Common myeloid progenitor, CD34-positive (primary cell): ENCODE measurements at regions not wholly inside any gene's neighbourhood (a gene's known extent, or its start where the extent isn't known, plus 50 kb on each side); places are given as distances from the start of the nearest gene placed in this dataset.
"Not testable (repeated sequence)": the region's sequence is repeated elsewhere in the genome, so short reads cannot be mapped to it uniquely, and the experiment has no call there.

Source experiments
- CTCF ChIA-PET: fragments of 350-600 bp; sonication (Branson Sonifier 250); formaldehyde crosslinking; loops from one replicate; lab custom pipeline; 2021; ENCODE audit warnings: antibody characterized with exemption; lab: Charles Lee
- POLR2A ChIA-PET: fragments of 350-600 bp; sonication (Branson Sonifier 250); formaldehyde crosslinking; loops from one replicate; lab custom pipeline; 2021; ENCODE audit warnings: antibody characterized with exemption; lab: Charles Lee
- DNase-seq, 3 donors: peaks; one replicate each; pipeline versions ENCODE4 v3.0.0 to v3.0.0-alpha.2; 2013
- H3K27ac ChIP-seq, 2 experiments: 1 replicate in 1 of 2; 2 replicates in 1 of 2; pipeline ENCODE4 v1.7.0; 2013; ENCODE audit warnings: inconsistent platforms in 2 of 2, low read length in 2 of 2, mild to moderate bottlenecking in 2 of 2, low read depth in 1 of 2, moderate library complexity in 1 of 2; ENCODE audit not compliant: severe bottlenecking in 2 of 2, insufficient read depth in 1 of 2, poor library complexity in 1 of 2
- H3K27me3 ChIP-seq, 5 experiments: replicated peaks in 2 of 5; 1 replicate in 3 of 5; 2 replicates in 2 of 5; pipeline versions ENCODE4 v1.6.1 to v1.7.0; 2013; ENCODE audit warnings: low read length in 4 of 5, mild to moderate bottlenecking in 2 of 5, moderate library complexity in 2 of 5, inconsistent platforms in 1 of 5; ENCODE audit not compliant: insufficient read depth in 5 of 5, control insufficient read depth in 4 of 5
- H3K36me3 ChIP-seq, 4 experiments: 1 replicate in 2 of 4; 2 replicates in 2 of 4; pipeline versions ENCODE4 v1.6.1 to v1.7.0; 2013; ENCODE audit warnings: low read length in 3 of 4, control low read depth in 1 of 4, mild to moderate bottlenecking in 1 of 4; ENCODE audit not compliant: control insufficient read depth in 4 of 4, insufficient read depth in 4 of 4
- H3K4me1 ChIP-seq, 4 experiments: 1 replicate in 3 of 4; 2 replicates in 1 of 4; pipeline versions ENCODE4 v1.6.1 to v1.7.1; 2013; ENCODE audit warnings: low read length in 3 of 4, mild to moderate bottlenecking in 3 of 4, control low read depth in 1 of 4, inconsistent platforms in 1 of 4, moderate library complexity in 1 of 4; ENCODE audit not compliant: control insufficient read depth in 4 of 4, insufficient read depth in 4 of 4; ENCODE audit errors: control extremely low read depth in 1 of 4
- H3K4me3 ChIP-seq, 7 experiments: 1 replicate in 4 of 7; 2 replicates in 3 of 7; pipeline versions ENCODE4 v1.5.1 to v1.7.0; 2013; ENCODE audit warnings: mild to moderate bottlenecking in 7 of 7, low read length in 6 of 7, moderate library complexity in 6 of 7, inconsistent platforms in 2 of 7, low read depth in 2 of 7, control low read depth in 1 of 7; ENCODE audit not compliant: insufficient read depth in 4 of 7, control insufficient read depth in 1 of 7; ENCODE audit errors: extremely low read depth in 1 of 7
- H3K9me3 ChIP-seq, 5 experiments: 1 replicate in 4 of 5; 2 replicates in 1 of 5; pipeline versions ENCODE4 v1.6.1 to v1.7.1; 2013; ENCODE audit warnings: low read length in 4 of 5, mild to moderate bottlenecking in 2 of 5, inconsistent platforms in 1 of 5, low read depth in 1 of 5, moderate library complexity in 1 of 5; ENCODE audit not compliant: control insufficient read depth in 4 of 5, insufficient read depth in 2 of 5; ENCODE audit errors: control extremely low read depth in 1 of 5
- WGBS: methylation state at CpG from one replicate; pipeline ENCODE4 v1.1.5; 2013; ENCODE audit not compliant: insufficient coverage; 5-methylcytosine and 5-hydroxymethylcytosine counted together

DNA sequence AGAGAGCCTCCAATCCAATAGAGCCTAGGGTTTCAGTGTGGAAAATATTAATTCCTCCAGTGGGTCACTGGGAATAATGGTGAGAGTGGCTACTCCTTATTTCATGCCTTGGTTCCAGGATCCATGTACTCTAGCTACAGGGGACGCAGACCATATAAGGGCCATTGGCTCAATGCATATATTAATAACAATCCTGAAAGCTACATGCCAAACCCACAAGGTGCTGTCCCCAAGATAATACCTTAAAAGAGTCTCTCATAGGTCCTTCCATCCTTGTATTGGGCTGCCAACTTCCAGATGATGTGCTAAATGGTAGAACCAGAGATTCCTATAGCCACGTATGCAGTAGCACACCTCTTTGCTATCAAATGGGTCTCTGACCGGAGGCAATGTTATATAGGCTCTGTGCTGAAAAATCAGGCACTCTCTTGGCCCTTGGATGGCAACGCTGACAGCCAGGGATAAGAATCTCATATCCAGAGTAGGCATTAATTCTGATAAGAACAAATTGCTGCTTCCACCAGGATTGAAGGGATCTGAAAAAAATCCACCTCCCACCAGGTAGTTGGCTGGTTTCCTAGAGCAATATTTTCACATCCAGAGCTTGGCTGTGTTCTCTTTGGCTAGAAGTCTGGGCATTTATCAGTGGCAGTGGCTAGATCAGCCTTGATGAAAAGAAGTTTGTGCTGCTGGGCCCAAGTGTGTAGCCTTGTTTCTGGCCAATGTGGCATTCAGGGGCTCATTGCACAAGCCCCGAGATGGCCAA, 218.1 kb upstream of the MGAT5 start:
- H3K4me3 ChIP-seq, result no peak overlapping the region
- ChIA-PET CTCF (no interaction called here), POLR2A (no interaction called here)
- whole genome bisulfite sequencing, result 90% methylated on average over 5 of the region's 5 CpGs
- peaks cover 0 to 18% (median 0%) of the 10 kb centered on the region in 5 experiments for H3K27me3 ChIP-seq
- no peaks in the 10 kb centered on the region for H3K4me1 ChIP-seq
- peaks cover 0 to 4% (median 0%) of the 10 kb centered on the region in 5 experiments for H3K9me3 ChIP-seq
- H3K27ac ChIP-seq, result no peak overlapping the region
- DNase-seq, result no peak
- no peaks in the 10 kb centered on the region for H3K36me3 ChIP-seq

DNA sequence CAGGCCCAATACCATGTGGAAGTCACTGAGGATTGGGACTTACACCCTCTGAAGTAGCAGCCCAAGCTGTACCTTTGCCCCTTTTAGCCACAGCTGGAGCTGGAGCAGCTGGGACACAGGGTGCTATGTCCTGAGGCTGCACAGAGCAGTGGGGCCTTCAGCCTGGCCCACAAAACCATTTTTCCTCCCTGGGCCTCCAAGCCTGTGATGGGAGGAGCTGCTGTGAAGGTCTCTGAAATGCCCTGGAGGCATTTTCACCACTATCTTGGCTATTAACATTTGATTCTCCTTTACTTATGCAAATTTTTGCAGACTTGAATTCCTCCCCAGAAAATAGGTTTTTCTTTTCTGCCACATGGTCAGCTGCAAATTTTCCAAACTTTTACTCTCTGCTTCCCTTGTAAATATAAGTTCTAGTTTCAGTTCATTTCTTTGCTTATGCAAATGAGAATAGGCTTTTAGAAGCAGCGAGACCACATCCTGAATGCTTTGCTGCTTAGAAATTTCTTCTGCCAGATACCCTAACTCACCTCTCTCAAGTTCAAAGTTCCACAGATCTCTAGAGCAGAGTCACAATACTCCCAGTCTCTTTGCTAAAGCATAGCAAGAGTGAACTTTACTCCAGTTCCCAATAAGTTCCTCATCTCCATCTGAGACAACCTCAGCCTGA, 213.8 kb upstream of the MGAT5 start:
- CTCF ChIA-PET, result no interaction called here
- H3K9me3 ChIP-seq, result peaks cover 0 to 2% (median 0%) of the 10 kb centered on the region in 5 experiments
- H3K36me3 ChIP-seq, result no peaks in the 10 kb centered on the region
- H3K27ac ChIP-seq, result no peak overlapping the region
- POLR2A ChIA-PET, result no interaction called here
- no peaks in the 10 kb centered on the region for H3K4me1 ChIP-seq
- no peak overlapping the region for H3K4me3 ChIP-seq
- WGBS, result 100% methylated on average over 1 of the region's 1 CpG
- H3K27me3 ChIP-seq, result no peaks in the 10 kb centered on the region
- no peak for DNase-seq

DNA sequence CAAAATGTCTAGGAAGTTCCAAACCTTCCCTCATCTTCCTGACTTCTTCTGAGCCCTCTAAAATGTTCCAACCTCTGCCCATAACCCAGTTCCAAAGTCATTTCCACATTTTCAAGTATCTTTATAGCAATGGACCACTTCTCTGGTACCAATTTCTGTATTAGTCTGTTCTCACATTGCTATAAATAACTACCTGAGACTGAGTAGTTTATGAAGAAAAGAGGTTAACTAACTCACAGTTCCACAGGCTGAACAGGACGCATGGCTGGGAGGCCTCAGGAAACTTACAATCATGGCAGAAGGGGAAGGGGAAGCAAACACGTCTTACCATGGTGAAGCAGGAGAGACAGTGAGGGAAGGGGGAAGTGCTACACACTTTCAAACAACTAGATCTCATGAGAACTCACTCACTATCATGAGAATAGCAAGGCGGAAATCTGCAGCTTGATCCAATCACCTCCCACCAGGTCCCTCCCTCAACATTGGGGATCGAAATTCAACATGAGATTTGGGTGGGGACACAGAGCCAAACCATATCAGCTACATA, 213.2 kb upstream of the MGAT5 start:
- H3K27ac ChIP-seq, DNase-seq, H3K9me3 ChIP-seq, H3K4me3 ChIP-seq, H3K36me3 ChIP-seq, H3K4me1 ChIP-seq, POLR2A ChIA-PET, H3K27me3 ChIP-seq: not testable (repeated sequence)
- WGBS, result 60% methylated on average over 1 of the region's 4 CpGs
- CTCF ChIA-PET, result interaction anchor here (0.8 kb wide), 1 partner anchor 10 kb away, joined by 3 read pairs; no protein-coding TSS in a partner anchor

DNA sequence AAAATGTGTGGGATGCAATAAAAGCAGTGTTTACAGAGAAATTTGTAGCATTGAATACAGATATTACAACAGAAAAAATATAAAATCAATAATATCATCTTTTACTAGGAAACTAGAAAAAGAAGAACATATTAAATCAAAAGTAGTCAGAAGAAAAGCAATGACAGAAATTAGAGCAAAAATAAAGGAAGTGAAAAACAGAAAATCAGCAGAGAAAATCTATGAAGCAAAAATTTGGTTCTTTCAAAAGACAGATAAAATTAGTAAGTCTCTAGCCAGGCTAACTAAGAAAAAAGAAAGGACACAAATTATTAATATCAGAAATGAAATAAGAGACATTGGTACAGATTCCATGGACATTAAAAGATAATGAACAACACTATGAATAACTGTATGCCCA, 212.0 kb upstream of the MGAT5 start:
- Histone ChIP-seq H3K4me3 (no peak overlapping the region), H3K27ac (no peak overlapping the region), H3K4me1 (no peaks in the 10 kb centered on the region), H3K9me3 (peaks cover 0 to 2% (median 0%) of the 10 kb centered on the region in 5 experiments), H3K27me3 (no peaks in the 10 kb centered on the region), H3K36me3 (no peaks in the 10 kb centered on the region)
- POLR2A ChIA-PET, result no interaction called here
- no peak for DNase-seq
- CTCF ChIA-PET, result interaction anchor here (0.8 kb wide), 1 partner anchor 9 kb away, joined by 3 read pairs; no protein-coding TSS in a partner anchor

DNA sequence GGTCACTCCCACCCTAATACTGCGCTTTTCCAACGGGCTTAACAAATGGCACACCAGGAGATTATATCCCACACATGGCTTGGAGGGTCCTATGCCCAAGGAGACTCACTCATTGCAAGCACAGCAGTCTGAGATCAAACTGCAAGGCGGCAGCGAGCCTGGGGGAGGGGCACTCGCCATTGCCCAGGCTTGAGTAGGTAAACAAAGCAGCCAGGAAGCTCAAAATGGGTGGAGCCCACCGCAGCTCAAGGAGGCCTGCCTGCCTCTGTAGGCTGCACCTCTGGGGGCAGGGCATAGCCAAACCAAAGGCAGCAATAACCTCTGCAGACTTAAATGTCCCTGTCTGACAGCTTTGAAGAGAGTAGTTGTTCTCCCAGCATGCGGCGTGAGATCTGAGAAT, 210.8 kb upstream of the MGAT5 start:
- CTCF ChIA-PET, H3K4me1 ChIP-seq, H3K4me3 ChIP-seq, H3K27me3 ChIP-seq, POLR2A ChIA-PET, H3K9me3 ChIP-seq, DNase-seq, H3K36me3 ChIP-seq, H3K27ac ChIP-seq: not testable (repeated sequence)
- 93% methylated on average over 6 of the region's 8 CpGs for WGBS

DNA sequence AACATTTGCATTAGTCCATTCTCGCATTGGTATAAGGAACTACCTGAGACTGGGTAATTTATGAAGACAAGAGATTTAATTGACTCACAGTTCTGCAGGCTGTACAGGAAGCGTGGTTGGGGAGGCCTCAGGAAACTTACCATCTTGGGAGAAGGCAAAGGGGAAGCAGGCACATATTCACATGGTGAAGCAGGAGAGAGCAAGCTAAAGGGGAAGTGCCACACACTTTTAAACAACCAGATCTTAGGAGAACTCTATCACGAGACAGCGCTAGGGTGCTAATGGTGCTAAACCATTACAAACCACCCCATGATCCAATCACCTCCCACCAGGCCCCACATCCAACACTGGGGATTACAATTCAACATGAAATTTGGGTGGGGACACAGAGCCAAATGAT, 201.7 kb upstream of the MGAT5 start:
- POLR2A ChIA-PET, result no interaction called here
- 43% methylated on average over 2 of the region's 4 CpGs for WGBS
- no peak overlapping the region for H3K4me3 ChIP-seq
- CTCF ChIA-PET, result no interaction called here
- H3K27ac ChIP-seq, result no peak overlapping the region
- no peaks in the 10 kb centered on the region for H3K27me3 ChIP-seq
- H3K9me3 ChIP-seq, result peaks cover 0 to 8% (median 3%) of the 10 kb centered on the region in 5 experiments
- DNase-seq, result no peak
- H3K36me3 ChIP-seq, result no peaks in the 10 kb centered on the region
- no peaks in the 10 kb centered on the region for H3K4me1 ChIP-seq

DNA sequence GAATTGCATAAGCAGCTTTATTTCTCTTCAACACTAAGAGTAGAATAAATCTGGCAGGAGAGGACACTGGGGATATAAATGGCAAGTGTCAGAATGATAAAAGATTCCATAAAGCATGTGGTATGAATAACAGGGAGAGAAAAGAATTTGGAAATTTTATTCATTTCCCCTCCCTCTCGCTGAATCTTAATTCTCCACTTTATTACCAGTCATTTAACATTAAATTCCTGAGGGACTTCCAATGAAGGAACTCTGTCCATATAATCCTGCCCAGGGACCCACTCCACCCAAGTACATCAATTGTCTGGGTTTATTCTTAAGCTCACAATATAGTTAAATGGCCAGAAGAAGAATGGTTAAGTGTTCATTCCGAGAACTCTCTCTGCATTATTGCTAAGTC, 197.7 kb upstream of the MGAT5 start:
- Histone ChIP-seq H3K9me3 (peaks cover 0 to 7% (median 3%) of the 10 kb centered on the region in 5 experiments), H3K36me3 (no peaks in the 10 kb centered on the region), H3K27me3 (no peaks in the 10 kb centered on the region), H3K27ac (no peak overlapping the region), H3K4me3 (no peak overlapping the region), H3K4me1 (no peaks in the 10 kb centered on the region)
- POLR2A ChIA-PET, result no interaction called here
- WGBS, result 100% methylated on average over 1 of the region's 2 CpGs
- DNase-seq, result no peak
- CTCF ChIA-PET, result no interaction called here
